ENCODE measurements at regions not wholly inside any gene's neighbourhood (a gene's known extent, or its start where the extent isn't known, plus 50 kb on each side); places are given as distances from the start of the nearest gene placed in this dataset.

DNA sequence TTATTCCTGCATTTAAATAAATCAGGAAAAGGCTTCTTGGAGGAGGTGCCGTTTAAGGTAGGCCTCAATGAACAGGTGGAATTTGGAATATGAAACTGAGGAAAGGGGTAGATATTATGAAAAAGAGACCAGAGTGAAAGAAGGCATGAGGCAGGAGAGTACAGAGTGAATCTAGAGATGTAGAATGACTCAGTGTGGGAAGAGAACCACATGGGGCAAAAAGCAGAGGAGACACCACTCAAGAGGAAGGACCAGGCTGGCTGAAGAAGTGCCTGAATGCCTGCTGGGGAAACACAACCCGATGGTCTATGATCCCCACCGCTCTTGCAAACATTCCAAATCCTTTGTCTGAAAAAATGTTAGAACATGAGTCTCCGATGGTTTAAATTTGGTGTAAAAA lies 1134.1 kb downstream of the VRK1 start:
- H3K9me3 Mint-ChIP-seq (ENCODE audit: unreplicated experiment), result peaks cover 3% of the 10 kb centered on the region
- Histone ChIP-seq H3K9me3 (ENCODE audit: insufficient read depth, low read depth, low read length) (no peaks in the 10 kb centered on the region), H3K27me3 (ENCODE audit: insufficient read depth, low read length) (no peaks in the 10 kb centered on the region), H3K4me1 (ENCODE audit: insufficient read depth, low read length) (no peaks in the 10 kb centered on the region), H3K9ac (ENCODE audit: low read length) (no peak overlapping the region), H3K79me2 (ENCODE audit: insufficient read depth, low read length) (no peaks in the 10 kb centered on the region), H3K36me3 (ENCODE audit: insufficient read depth, low read length) (no peaks in the 10 kb centered on the region), H3K27ac (ENCODE audit: low read depth, low read length) (no peak overlapping the region), H3K4me3 (ENCODE audit: insufficient read depth, low read depth, low read length) (no peak overlapping the region), H4K20me1 (ENCODE audit: insufficient read depth, low read length) (no peaks in the 10 kb centered on the region), H2AFZ (ENCODE audit: low read depth, low read length) (no peak overlapping the region), H3K4me2 (ENCODE audit: low read length) (no peak overlapping the region)
- H3K36me3 Mint-ChIP-seq (ENCODE audit: low read depth, unreplicated experiment), result no peaks in the 10 kb centered on the region
- no peak overlapping the region for H3K4me3 Mint-ChIP-seq (ENCODE audit: unreplicated experiment)
- TF ChIP-seq EZH2 (IDR thresholded peaks at IDR 0.05; ENCODE audit: insufficient read depth, low read length), result no peak
- TF ChIP-seq, protein P1, sequence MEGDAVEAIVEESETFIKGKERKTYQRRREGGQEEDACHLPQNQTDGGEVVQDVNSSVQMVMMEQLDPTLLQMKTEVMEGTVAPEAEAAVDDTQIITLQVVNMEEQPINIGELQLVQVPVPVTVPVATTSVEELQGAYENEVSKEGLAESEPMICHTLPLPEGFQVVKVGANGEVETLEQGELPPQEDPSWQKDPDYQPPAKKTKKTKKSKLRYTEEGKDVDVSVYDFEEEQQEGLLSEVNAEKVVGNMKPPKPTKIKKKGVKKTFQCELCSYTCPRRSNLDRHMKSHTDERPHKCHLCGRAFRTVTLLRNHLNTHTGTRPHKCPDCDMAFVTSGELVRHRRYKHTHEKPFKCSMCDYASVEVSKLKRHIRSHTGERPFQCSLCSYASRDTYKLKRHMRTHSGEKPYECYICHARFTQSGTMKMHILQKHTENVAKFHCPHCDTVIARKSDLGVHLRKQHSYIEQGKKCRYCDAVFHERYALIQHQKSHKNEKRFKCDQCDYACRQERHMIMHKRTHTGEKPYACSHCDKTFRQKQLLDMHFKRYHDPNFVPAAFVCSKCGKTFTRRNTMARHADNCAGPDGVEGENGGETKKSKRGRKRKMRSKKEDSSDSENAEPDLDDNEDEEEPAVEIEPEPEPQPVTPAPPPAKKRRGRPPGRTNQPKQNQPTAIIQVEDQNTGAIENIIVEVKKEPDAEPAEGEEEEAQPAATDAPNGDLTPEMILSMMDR (IDR thresholded peaks at IDR 0.05; ENCODE audit: insufficient read depth, low read depth, low read length), result no peak
- no peak overlapping the region for H3K27ac Mint-ChIP-seq (ENCODE audit: unreplicated experiment)
- FAIRE-seq (no peak), DNase-seq (ENCODE audit: low read depth) (no peak)
- H3K27me3 Mint-ChIP-seq (ENCODE audit: low read depth, unreplicated experiment), result peaks cover 1% of the 10 kb centered on the region
- H3K4me1 Mint-ChIP-seq (ENCODE audit: low read depth, unreplicated experiment), result no peaks in the 10 kb centered on the region

DNA sequence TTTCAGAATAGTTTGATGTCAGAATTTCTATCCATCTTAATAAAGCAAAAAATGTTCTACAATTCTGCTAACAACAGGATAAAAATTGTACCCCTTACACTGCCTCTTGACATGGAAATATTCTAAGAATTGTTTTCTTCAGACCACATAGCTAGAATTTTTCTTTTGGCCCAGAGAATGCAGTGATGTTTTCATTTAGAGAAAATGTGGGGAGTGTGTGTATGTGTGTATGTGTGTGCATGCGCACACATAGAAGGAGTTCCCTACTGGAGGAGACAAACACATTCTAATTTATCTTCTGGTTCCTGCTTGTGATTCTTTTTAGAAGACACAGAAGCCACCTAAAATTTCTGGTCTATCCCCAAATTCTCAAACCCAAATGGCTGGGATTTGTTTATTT lies 1145.7 kb downstream of the VRK1 start:
- H3K4me3 Mint-ChIP-seq (ENCODE audit: unreplicated experiment), result no peak overlapping the region
- no peak overlapping the region for H3K4me2 ChIP-seq (ENCODE audit: low read length)
- TF ChIP-seq, protein P1 (IDR thresholded peaks at IDR 0.05; ENCODE audit: insufficient read depth, low read depth, low read length), result no peak
- H3K4me1 ChIP-seq (ENCODE audit: insufficient read depth, low read length), result no peaks in the 10 kb centered on the region
- H2AFZ ChIP-seq (ENCODE audit: low read depth, low read length), result no peak overlapping the region
- DNase-seq (ENCODE audit: low read depth) (no peak), FAIRE-seq (no peak)
- H3K79me2 ChIP-seq (ENCODE audit: insufficient read depth, low read length), result no peaks in the 10 kb centered on the region
- no peaks in the 10 kb centered on the region for H4K20me1 ChIP-seq (ENCODE audit: insufficient read depth, low read length)
- no peaks in the 10 kb centered on the region for H3K27me3 ChIP-seq (ENCODE audit: insufficient read depth, low read length)
- H3K9me3 Mint-ChIP-seq (ENCODE audit: unreplicated experiment), result peaks cover 2% of the 10 kb centered on the region
- H3K36me3 Mint-ChIP-seq (ENCODE audit: low read depth, unreplicated experiment), result no peaks in the 10 kb centered on the region
- H3K27ac Mint-ChIP-seq (ENCODE audit: unreplicated experiment), result no peak overlapping the region
- peaks cover 8% of the 10 kb centered on the region for H3K27me3 Mint-ChIP-seq (ENCODE audit: low read depth, unreplicated experiment)
- H3K27ac ChIP-seq (ENCODE audit: low read depth, low read length), result no peak overlapping the region
- H3K4me1 Mint-ChIP-seq (ENCODE audit: low read depth, unreplicated experiment), result peaks cover 1% of the 10 kb centered on the region
- H3K4me3 ChIP-seq (ENCODE audit: insufficient read depth, low read depth, low read length), result no peak overlapping the region
- no peak overlapping the region for H3K9ac ChIP-seq (ENCODE audit: low read length)
- no peaks in the 10 kb centered on the region for H3K36me3 ChIP-seq (ENCODE audit: insufficient read depth, low read length)
- no peaks in the 10 kb centered on the region for H3K9me3 ChIP-seq (ENCODE audit: insufficient read depth, low read depth, low read length)

DNA sequence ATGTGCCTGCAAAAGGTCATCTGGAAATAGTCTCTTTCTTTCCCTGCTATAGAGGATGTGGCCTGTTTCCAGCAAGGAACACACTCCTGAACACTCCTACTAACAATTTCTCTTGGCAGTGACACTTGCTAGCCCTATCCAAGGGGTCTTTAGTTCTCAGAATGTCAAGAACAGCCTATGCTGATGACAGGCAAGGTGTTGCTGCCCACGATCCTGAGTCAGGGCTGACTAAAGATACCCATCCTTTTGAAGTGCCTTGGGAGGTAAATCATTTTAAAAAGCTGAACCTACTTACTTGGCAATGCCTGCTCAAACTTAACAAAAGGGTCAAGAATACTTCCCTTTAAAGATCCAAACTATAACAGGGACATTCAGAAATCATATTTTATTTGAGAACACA lies 1146.4 kb downstream of the VRK1 start:
- no peaks in the 10 kb centered on the region for H3K27me3 ChIP-seq (ENCODE audit: insufficient read depth, low read length)
- FAIRE-seq (no peak), DNase-seq (ENCODE audit: low read depth) (no peak)
- no peak overlapping the region for H3K9ac ChIP-seq (ENCODE audit: low read length)
- Mint-ChIP-seq H3K36me3 (ENCODE audit: low read depth, unreplicated experiment) (no peaks in the 10 kb centered on the region), H3K27ac (ENCODE audit: unreplicated experiment) (no peak overlapping the region), H3K4me3 (ENCODE audit: unreplicated experiment) (no peak overlapping the region), H3K4me1 (ENCODE audit: low read depth, unreplicated experiment) (peaks cover 1% of the 10 kb centered on the region), H3K27me3 (ENCODE audit: low read depth, unreplicated experiment) (peaks cover 8% of the 10 kb centered on the region), H3K9me3 (ENCODE audit: unreplicated experiment) (peaks cover 2% of the 10 kb centered on the region)
- no peak overlapping the region for H3K4me3 ChIP-seq (ENCODE audit: insufficient read depth, low read depth, low read length)
- no peaks in the 10 kb centered on the region for H3K4me1 ChIP-seq (ENCODE audit: insufficient read depth, low read length)
- H3K4me2 ChIP-seq (ENCODE audit: low read length), result no peak overlapping the region
- H3K79me2 ChIP-seq (ENCODE audit: insufficient read depth, low read length), result no peaks in the 10 kb centered on the region
- TF ChIP-seq, protein P1 (IDR thresholded peaks at IDR 0.05; ENCODE audit: insufficient read depth, low read depth, low read length), result no peak
- TF ChIP-seq EZH2 (IDR thresholded peaks at IDR 0.05; ENCODE audit: insufficient read depth, low read length), result no peak
- no peak overlapping the region for H2AFZ ChIP-seq (ENCODE audit: low read depth, low read length)
- H3K9me3 ChIP-seq (ENCODE audit: insufficient read depth, low read depth, low read length), result no peaks in the 10 kb centered on the region
- H3K36me3 ChIP-seq (ENCODE audit: insufficient read depth, low read length), result no peaks in the 10 kb centered on the region
- no peak overlapping the region for H3K27ac ChIP-seq (ENCODE audit: low read depth, low read length)
- H4K20me1 ChIP-seq (ENCODE audit: insufficient read depth, low read length), result no peaks in the 10 kb centered on the region

Data from astrocyte (in vitro differentiated cells and primary cell).